Activated B cell treated with CpG ODN at 0.5 μM for 24 hours (primary cell): ENCODE measurements at regions not wholly inside any gene's neighbourhood (a gene's known extent, or its start where the extent isn't known, plus 50 kb on each side); places are given as distances from the start of the nearest gene placed in this dataset.

Experiments used
- ATAC-seq: fragments of 200-7000 bp; cut with Tn5 transposase; one replicate; pipeline ENCODE4 v1.10.0; 2021; ENCODE audit warnings: low read depth, mild to moderate bottlenecking, moderate library complexity
- CTCF ChIA-PET: fragments of 350-600 bp; sonication (Branson Sonifier 250); formaldehyde crosslinking; loops from one replicate; lab custom pipeline; 2021; ENCODE audit warnings: antibody characterized with exemption; lab: Charles Lee
- POLR2A ChIA-PET: fragments of 350-600 bp; sonication (Branson Sonifier 250); formaldehyde crosslinking; loops from one replicate; lab custom pipeline; 2021; ENCODE audit warnings: antibody characterized with exemption; lab: Charles Lee
- DNase-seq: peaks from one replicate; pipeline ENCODE4 v3.0.0; 2022
- H3K27ac Mint-ChIP-seq: one replicate; pipeline ENCODE4 v1.8.0; 2020; ENCODE audit warnings: mixed read lengths
- H3K27me3 Mint-ChIP-seq: one replicate; pipeline ENCODE4 v1.8.0; 2021; ENCODE audit warnings: mixed read lengths
- H3K36me3 Mint-ChIP-seq: one replicate; pipeline ENCODE4 v1.8.0; 2021; ENCODE audit warnings: low read depth, mixed read lengths
- H3K4me1 Mint-ChIP-seq: one replicate; pipeline ENCODE4 v1.8.0; 2021; ENCODE audit warnings: mixed read lengths
- H3K4me3 Mint-ChIP-seq: one replicate; pipeline ENCODE4 v1.8.0; 2020; ENCODE audit warnings: mild to moderate bottlenecking, mixed read lengths
- H3K9me3 Mint-ChIP-seq: one replicate; pipeline ENCODE4 v1.8.0; 2020; ENCODE audit warnings: mixed read lengths
- CTCF ChIP-seq: fragments of 200-600 bp; IDR thresholded peaks from one replicate; pipeline ENCODE4 v1.8.0; 2022; ENCODE audit warnings: antibody characterized with exemption, mild to moderate bottlenecking
- intact Hi-C: fragments of 100-400 bp; cut with micrococcal nuclease; formaldehyde crosslinking; loops from one replicate; pipeline ENCODE4 v1.15.1; 2024

GRCh38 chr11:114964676-114965214, 286.4 kb downstream of the NXPE2 start:
- Mint-ChIP-seq H3K36me3 (no peaks in the 10 kb centered on the region), H3K4me3 (no peak overlapping the region), H3K27ac (no peak overlapping the region), H3K9me3 (no peaks in the 10 kb centered on the region), H3K27me3 (no peaks in the 10 kb centered on the region), H3K4me1 (no peaks in the 10 kb centered on the region)
- intact Hi-C loops, result no loop called here
- ATAC-seq (no peak), DNase-seq (no peak)
- CTCF ChIA-PET, result no interaction called here
- no peak for TF ChIP-seq CTCF
- POLR2A ChIA-PET, result no interaction called here

GRCh38 chr11:114970927-114971645, 292.8 kb downstream of the NXPE2 start:
- H3K4me1 Mint-ChIP-seq, result no peaks in the 10 kb centered on the region
- no peaks in the 10 kb centered on the region for H3K27me3 Mint-ChIP-seq
- DNase-seq (no peak), ATAC-seq (no peak)
- H3K36me3 Mint-ChIP-seq, result no peaks in the 10 kb centered on the region
- no peaks in the 10 kb centered on the region for H3K9me3 Mint-ChIP-seq
- ChIA-PET CTCF (no interaction called here), POLR2A (no interaction called here)
- H3K4me3 Mint-ChIP-seq, result no peak overlapping the region
- intact Hi-C loops, result no loop called here
- TF ChIP-seq CTCF, result no peak
- H3K27ac Mint-ChIP-seq, result no peak overlapping the region

GRCh38 chr11:114972105-114972504, 293.8 kb downstream of the NXPE2 start:
- DNase-seq, result no peak
- no peak overlapping the region for H3K4me3 Mint-ChIP-seq
- intact Hi-C loops, result no loop called here
- H3K27ac Mint-ChIP-seq, result no peak overlapping the region
- no peaks in the 10 kb centered on the region for H3K27me3 Mint-ChIP-seq
- no peaks in the 10 kb centered on the region for H3K36me3 Mint-ChIP-seq
- no peaks in the 10 kb centered on the region for H3K4me1 Mint-ChIP-seq
- CTCF ChIA-PET, result no interaction called here
- POLR2A ChIA-PET, result no interaction called here
- TF ChIP-seq CTCF, result no peak
- H3K9me3 Mint-ChIP-seq, result no peaks in the 10 kb centered on the region
- ATAC-seq, result no peak

GRCh38 chr11:114977651-114978050, 299.3 kb downstream of the NXPE2 start:
- ChIA-PET CTCF (no interaction called here), POLR2A (no interaction called here)
- Mint-ChIP-seq H3K27ac (no peak overlapping the region), H3K4me3 (no peak overlapping the region), H3K4me1 (no peaks in the 10 kb centered on the region), H3K27me3 (no peaks in the 10 kb centered on the region), H3K36me3 (no peaks in the 10 kb centered on the region), H3K9me3 (no peaks in the 10 kb centered on the region)
- DNase-seq (no peak), ATAC-seq (no peak)
- intact Hi-C loops, result no loop called here
- no peak for TF ChIP-seq CTCF

- H3K9me3 Mint-ChIP-seq, result no peaks in the 10 kb centered on the region
- ChIA-PET POLR2A (no interaction called here), CTCF (no interaction called here)
- intact Hi-C loops, result no loop called here
- ATAC-seq (no peak), DNase-seq (no peak)
- no peak overlapping the region for H3K4me3 Mint-ChIP-seq
- no peak overlapping the region for H3K27ac Mint-ChIP-seq
- no peak for TF ChIP-seq CTCF
- no peaks in the 10 kb centered on the region for H3K27me3 Mint-ChIP-seq
- H3K36me3 Mint-ChIP-seq, result no peaks in the 10 kb centered on the region
- H3K4me1 Mint-ChIP-seq, result no peaks in the 10 kb centered on the region
Observed at GRCh38 chr11:114982141-114982540, 303.8 kb downstream of the NXPE2 start.
